GM23248 (cell line): ENCODE measurements at regions not wholly inside any gene's neighbourhood (a gene's known extent, or its start where the extent isn't known, plus 50 kb on each side); places are given as distances from the start of the nearest gene placed in this dataset.

Experiments used
- EZH2 ChIP-seq: fragments of 200-600 bp; sonication (generic); IDR thresholded peaks from 2 replicates; pipeline ENCODE4 v1.6.1; 2018; ENCODE audit warnings: antibody characterized with exemption, mild to moderate bottlenecking; ENCODE audit not compliant: insufficient read depth, poor library complexity, severe bottlenecking
- EZH2phosphoT487 ChIP-seq: fragments of 200-600 bp; sonication (generic); IDR thresholded peaks from 2 replicates; pipeline ENCODE4 v1.6.1; 2018; ENCODE audit warnings: antibody characterized with exemption, moderate library complexity, mild to moderate bottlenecking, low read depth; ENCODE audit not compliant: insufficient read depth

GRCh38 chr5:124941051-124942049 is 194.9 kb upstream of the ZNF608 start:
- no peak for TF ChIP-seq EZH2
- no peak for TF ChIP-seq EZH2phosphoT487
